Testis (tissue), 2 donors: ENCODE measurements at regions not wholly inside any gene's neighbourhood (a gene's known extent, or its start where the extent isn't known, plus 50 kb on each side); places are given as distances from the start of the nearest gene placed in this dataset.

Experiments used
- CTCF ChIP-seq, 3 experiments: fragments of 450-650 bp in 2 of 3; fragments of 200-600 bp in 1 of 3; sonication (generic) in 1 of 3; IDR thresholded peaks; one replicate each; pipeline ENCODE4 v1.5.1; 2016 to 2019; ENCODE audit warnings: antibody characterized with exemption in 3 of 3, mild to moderate bottlenecking in 2 of 3, moderate library complexity in 1 of 3
- POLR2A ChIP-seq: fragments of 450-650 bp; IDR thresholded peaks from one replicate; pipeline ENCODE4 v1.6.1; 2017; ENCODE audit warnings: antibody characterized with exemption, mild to moderate bottlenecking, moderate library complexity

- no peak for TF ChIP-seq CTCF (IDR thresholded peaks at IDR 0.05)
- no peak for TF ChIP-seq POLR2A
Observed at GRCh38 chr5:125863579-125863978, 559.6 kb upstream of the GRAMD2B start.
